ENCODE measurements at regions not wholly inside any gene's neighbourhood (a gene's known extent, or its start where the extent isn't known, plus 50 kb on each side); places are given as distances from the start of the nearest gene placed in this dataset.

GRCh38 chr20:22333885-22334545, 250.4 kb downstream of the FOXA2 start (continued):
- no peak for TF ChIP-seq HNF4A (conservative IDR thresholded peaks at IDR 0.05)

DNA sequence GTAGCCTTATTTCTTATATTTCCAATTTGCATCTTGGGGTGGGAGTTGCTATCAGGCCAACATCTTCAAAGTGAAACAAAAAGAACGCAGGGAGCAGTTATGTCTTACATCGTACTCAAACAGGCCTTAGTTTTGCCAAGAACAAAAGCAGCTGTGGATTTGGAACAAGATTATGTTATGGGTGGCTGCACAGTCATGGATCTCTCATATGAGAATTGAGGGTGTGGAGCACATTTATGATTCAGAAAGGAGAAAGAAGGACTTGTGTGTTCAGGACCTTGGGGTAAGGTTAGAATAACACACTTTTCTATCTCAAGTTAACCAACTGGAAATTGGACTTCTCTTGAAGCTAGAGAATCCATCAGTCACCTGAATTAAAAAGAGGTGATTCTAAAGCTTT, 259.9 kb downstream of the FOXA2 start:
- H3K27ac ChIP-seq (ENCODE audit: low read depth in 1 of 2, low read length in 2 of 2) = no peak overlapping the region
- no peaks in the 10 kb centered on the region for H3K27me3 ChIP-seq (ENCODE audit: control insufficient read depth in 4 of 4, insufficient read depth in 4 of 4, low read length in 3 of 4)
- H3K4me3 ChIP-seq (ENCODE audit: low read depth in 1 of 3, low read length in 3 of 3) = no peak overlapping the region
- no peak for DNase-seq (ENCODE audit: low spot score)
- H3K4me1 ChIP-seq (ENCODE audit: control insufficient read depth in 4 of 4, insufficient read depth in 4 of 4, low read length in 3 of 4) = no peaks in the 10 kb centered on the region
- no peak overlapping the region for H3K9ac ChIP-seq (ENCODE audit: low read depth in 1 of 2, low read length in 2 of 2)
- no peak for TF ChIP-seq HNF4G (IDR thresholded peaks at IDR 0.05)
- no peak for TF ChIP-seq FOXA2 (IDR thresholded peaks at IDR 0.05)
- no peak for TF ChIP-seq JUND (IDR thresholded peaks at IDR 0.05)
- no peak for TF ChIP-seq NR2F2 (IDR thresholded peaks at IDR 0.05)
- TF ChIP-seq REST (IDR thresholded peaks at IDR 0.05) = no peak
- TF ChIP-seq HNF4A (conservative IDR thresholded peaks at IDR 0.05) = no peak
- TF ChIP-seq ZBTB33 (IDR thresholded peaks at IDR 0.05) = no peak
- no peak for TF ChIP-seq CTCF (IDR thresholded peaks at IDR 0.05; ENCODE audit: low read depth, low read length, missing input control)
- TF ChIP-seq SP1 (IDR thresholded peaks at IDR 0.05) = no peak
- TF ChIP-seq RAD21 (IDR thresholded peaks at IDR 0.05) = no peak
- no peak for TF ChIP-seq YY1 (IDR thresholded peaks at IDR 0.05)
- TF ChIP-seq TAF1 (conservative IDR thresholded peaks at IDR 0.05) = no peak
- TF ChIP-seq, protein P1, sequence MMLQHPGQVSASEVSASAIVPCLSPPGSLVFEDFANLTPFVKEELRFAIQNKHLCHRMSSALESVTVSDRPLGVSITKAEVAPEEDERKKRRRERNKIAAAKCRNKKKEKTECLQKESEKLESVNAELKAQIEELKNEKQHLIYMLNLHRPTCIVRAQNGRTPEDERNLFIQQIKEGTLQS (IDR thresholded peaks at IDR 0.05) = no peak
- no peak for TF ChIP-seq FOXA1 (IDR thresholded peaks at IDR 0.05)
- TF ChIP-seq, protein P2, sequence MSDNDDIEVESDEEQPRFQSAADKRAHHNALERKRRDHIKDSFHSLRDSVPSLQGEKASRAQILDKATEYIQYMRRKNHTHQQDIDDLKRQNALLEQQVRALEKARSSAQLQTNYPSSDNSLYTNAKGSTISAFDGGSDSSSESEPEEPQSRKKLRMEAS (IDR thresholded peaks at IDR 0.05) = no peak
- no peaks in the 10 kb centered on the region for H3K9me3 ChIP-seq (ENCODE audit: control insufficient read depth in 4 of 4, low read length in 3 of 4)
- WGBS = 80% methylated on average over 2 of the region's 2 CpGs
- H3K36me3 ChIP-seq (ENCODE audit: control insufficient read depth in 4 of 4, insufficient read depth in 3 of 4, low read depth in 1 of 4, low read length in 3 of 4) = no peaks in the 10 kb centered on the region

All from liver (tissue), 8 donors.